Right atrium auricular region (tissue), 2 donors: ENCODE measurements at regions not wholly inside any gene's neighbourhood (a gene's known extent, or its start where the extent isn't known, plus 50 kb on each side); places are given as distances from the start of the nearest gene placed in this dataset.

Experiments used
- DNase-seq: peaks from one replicate; pipeline ENCODE4 v3.0.0-alpha.2; 2019; ENCODE audit warnings: low spot score
- H3K27ac ChIP-seq, 2 donors: fragments of 200-600 bp; sonication (generic); 1 replicate in 1 of 2; 2 replicates in 1 of 2; pipeline ENCODE4 v1.5.1; 2016 to 2019
- H3K27me3 ChIP-seq, 2 donors: fragments of 200-600 bp; sonication (generic); one replicate each; pipeline versions ENCODE4 v1.5.1 to v1.6.0; 2017 to 2019
- H3K36me3 ChIP-seq: fragments of 200-600 bp; sonication (generic); one replicate; pipeline ENCODE4 v1.5.1; 2016
- H3K4me1 ChIP-seq, 2 donors: fragments of 200-600 bp; sonication (generic); one replicate each; pipeline versions ENCODE4 v1.5.1 to v1.6.0; 2017 to 2019
- H3K4me3 ChIP-seq, 2 donors: fragments of 200-600 bp; sonication (generic); 1 replicate in 1 of 2; 2 replicates in 1 of 2; pipeline ENCODE4 v1.5.1; 2017 to 2019; ENCODE audit warnings: mild to moderate bottlenecking in 1 of 2, moderate library complexity in 1 of 2
- H3K9me3 ChIP-seq, 2 donors: fragments of 200-600 bp; sonication (generic); one replicate each; pipeline ENCODE4 v1.5.1; 2019
- CTCF ChIP-seq, 2 donors: fragments of 200-600 bp; sonication (generic); IDR thresholded peaks; one replicate each; pipeline ENCODE4 v1.5.1; 2019; ENCODE audit warnings: antibody characterized with exemption in 2 of 2

- no peak for DNase-seq
- peaks cover 0 to 15% of the 10 kb centered on the region in 2 donors for H3K4me1 ChIP-seq
- H3K9me3 ChIP-seq: peaks cover 0 to 12% of the 10 kb centered on the region in 2 donors
- no peak overlapping the region for H3K27ac ChIP-seq
- H3K4me3 ChIP-seq: no peak overlapping the region
- no peaks in the 10 kb centered on the region for H3K36me3 ChIP-seq
- H3K27me3 ChIP-seq: no peaks in the 10 kb centered on the region
- TF ChIP-seq CTCF (IDR thresholded peaks at IDR 0.05): no peak
Observed at GRCh38 chr1:185644531-185644930, 89.7 kb upstream of the HMCN1 start.

- H3K4me3 ChIP-seq: no peak overlapping the region
- no peaks in the 10 kb centered on the region for H3K27me3 ChIP-seq
- no peak for TF ChIP-seq CTCF (IDR thresholded peaks at IDR 0.05)
- no peak for DNase-seq
- no peak overlapping the region for H3K27ac ChIP-seq
- H3K36me3 ChIP-seq: no peaks in the 10 kb centered on the region
- H3K4me1 ChIP-seq: no peaks in the 10 kb centered on the region
- H3K9me3 ChIP-seq: no peaks in the 10 kb centered on the region
Observed at GRCh38 chr1:185636848-185637247, 97.3 kb upstream of the HMCN1 start.

GRCh38 chr1:185634704-185635103 is 99.5 kb upstream of the HMCN1 start:
- Histone ChIP-seq H3K4me3 (no peak overlapping the region), H3K4me1 (no peaks in the 10 kb centered on the region), H3K27me3 (no peaks in the 10 kb centered on the region), H3K27ac (no peak overlapping the region), H3K9me3 (no peaks in the 10 kb centered on the region), H3K36me3 (no peaks in the 10 kb centered on the region)
- DNase-seq: no peak
- TF ChIP-seq CTCF (IDR thresholded peaks at IDR 0.05): no peak

- Histone ChIP-seq H3K36me3 (no peaks in the 10 kb centered on the region), H3K9me3 (no peaks in the 10 kb centered on the region), H3K4me3 (no peak overlapping the region), H3K27me3 (no peaks in the 10 kb centered on the region), H3K27ac (no peak overlapping the region), H3K4me1 (no peaks in the 10 kb centered on the region)
- DNase-seq: no peak
- no peak for TF ChIP-seq CTCF (IDR thresholded peaks at IDR 0.05)
Observed at GRCh38 chr1:185632659-185633423, 101.3 kb upstream of the HMCN1 start.

GRCh38 chr1:185631843-185632242 is 102.3 kb upstream of the HMCN1 start:
- TF ChIP-seq CTCF (IDR thresholded peaks at IDR 0.05): no peak
- no peaks in the 10 kb centered on the region for H3K9me3 ChIP-seq
- no peak overlapping the region for H3K27ac ChIP-seq
- H3K27me3 ChIP-seq: no peaks in the 10 kb centered on the region
- no peaks in the 10 kb centered on the region for H3K4me1 ChIP-seq
- H3K4me3 ChIP-seq: no peak overlapping the region
- H3K36me3 ChIP-seq: no peaks in the 10 kb centered on the region
- no peak for DNase-seq
